H1 (cell line): ENCODE measurements at regions not wholly inside any gene's neighbourhood (a gene's known extent, or its start where the extent isn't known, plus 50 kb on each side); places are given as distances from the start of the nearest gene placed in this dataset.

Source experiments
- CTCF ChIA-PET: fragments of 300-600 bp; sonication (Branson Sonifier 250); formaldehyde crosslinking; loops from one replicate; lab custom pipeline; 2021; ENCODE audit not compliant: partially characterized antibody; lab: Charles Lee
- POLR2A ChIA-PET: fragments of 300-600 bp; sonication (Branson Sonifier 250); formaldehyde crosslinking; loops from one replicate; lab custom pipeline; 2021; ENCODE audit warnings: inconsistent platforms; ENCODE audit not compliant: partially characterized antibody; lab: Charles Lee
- DNase-seq, 2 experiments: peaks; one replicate each; pipeline versions ENCODE4 v3.0.0 to v3.0.0-alpha.2; 2010 to 2022; ENCODE audit warnings: low spot score in 2 of 2, low read depth in 1 of 2, mixed read lengths in 1 of 2
- FAIRE-seq: peaks from 2 replicates; lab custom pipeline; 2011; peaks lifted over from hg19 to GRCh38; lab: Jason Lieb, UNC
- H2AFZ ChIP-seq: 2 replicates; pipeline ENCODE4 v1.8.1; 2012; ENCODE audit warnings: low read length, inconsistent platforms
- H2AK5ac ChIP-seq: 2 replicates; pipeline ENCODE4 v1.6.1; 2013; ENCODE audit warnings: low read depth, low read length
- H2BK120ac ChIP-seq: replicated peaks from 2 replicates; pipeline ENCODE3; 2013; ENCODE audit warnings: low read depth, low read length, inconsistent platforms
- H2BK12ac ChIP-seq: 2 replicates; pipeline ENCODE4 v1.6.1; 2013; ENCODE audit warnings: low read depth, low read length
- H2BK15ac ChIP-seq: 2 replicates; pipeline ENCODE4 v1.6.1; 2013; ENCODE audit warnings: low read length
- H2BK20ac ChIP-seq: 2 replicates; pipeline ENCODE4 v1.6.1; 2013; ENCODE audit warnings: low read length
- H2BK5ac ChIP-seq: 2 replicates; pipeline ENCODE4 v1.6.1; 2013; ENCODE audit warnings: low read depth, low read length
- H3K14ac ChIP-seq: 2 replicates; pipeline ENCODE4 v1.6.1; 2013; ENCODE audit warnings: inconsistent platforms; ENCODE audit not compliant: insufficient read length
- H3K18ac ChIP-seq: 2 replicates; pipeline ENCODE4 v1.6.1; 2013; ENCODE audit warnings: low read length; ENCODE audit errors: extremely low read depth
- H3K23ac ChIP-seq: 2 replicates; pipeline ENCODE4 v1.6.1; 2013; ENCODE audit warnings: inconsistent platforms; ENCODE audit not compliant: insufficient read length
- H3K23me2 ChIP-seq: 2 replicates; pipeline ENCODE4 v1.6.1; 2013; ENCODE audit warnings: low read depth, low read length
- H3K27ac ChIP-seq: 2 replicates; pipeline ENCODE4 v1.6.1; 2011; ENCODE audit warnings: low read depth, low read length, inconsistent platforms
- H3K27me3 ChIP-seq, 4 experiments: replicated peaks in 1 of 4; 1 replicate in 1 of 4; 2 replicates in 3 of 4; pipeline versions ENCODE4 v1.6.1 to v1.8.1; 2011 to 2013; ENCODE audit warnings: low read length in 3 of 4, mild to moderate bottlenecking in 3 of 4, inconsistent platforms in 2 of 4, mixed read lengths in 2 of 4, moderate library complexity in 1 of 4; ENCODE audit not compliant: control insufficient read depth in 3 of 4, insufficient read depth in 3 of 4; ENCODE audit errors: extremely low read depth in 1 of 4
- H3K36me3 ChIP-seq, 4 experiments: 2 replicates each; pipeline versions ENCODE4 v1.6.1 to v1.8.1; 2011 to 2013; ENCODE audit warnings: mild to moderate bottlenecking in 4 of 4, low read length in 3 of 4, moderate library complexity in 2 of 4, control low read depth in 1 of 4, inconsistent platforms in 1 of 4; ENCODE audit not compliant: insufficient read depth in 4 of 4, control insufficient read depth in 2 of 4
- H3K4ac ChIP-seq: replicated peaks from 2 replicates; pipeline ENCODE3; 2013; ENCODE audit warnings: low read length, low read depth, mixed read lengths, inconsistent platforms; ENCODE audit not compliant: insufficient read length
- H3K4me1 ChIP-seq, 4 experiments: replicated peaks in 1 of 4; 1 replicate in 1 of 4; 2 replicates in 3 of 4; pipeline versions ENCODE4 v1.6.1 to v1.8.1; 2011 to 2013; ENCODE audit warnings: low read length in 3 of 4, inconsistent platforms in 2 of 4, mixed read lengths in 1 of 4; ENCODE audit not compliant: insufficient read depth in 4 of 4, control insufficient read depth in 3 of 4
- H3K4me2 ChIP-seq, 2 experiments: 2 replicates each; pipeline versions ENCODE4 v1.6.1 to v1.8.1; 2011 to 2013; ENCODE audit warnings: low read depth in 2 of 2, low read length in 2 of 2, control low read depth in 1 of 2, inconsistent platforms in 1 of 2, mild to moderate bottlenecking in 1 of 2; ENCODE audit not compliant: insufficient read depth in 1 of 2
- H3K4me3 ChIP-seq, 4 experiments: fragments of 200-600, 300-600 bp in 1 of 4; sonication (generic), shearing (Covaris generic), sonication (Bioruptor Twin) in 1 of 4; 2 replicates each; pipeline versions ENCODE4 v1.5.1 to v1.8.1; 2011 to 2016; ENCODE audit warnings: low read length in 4 of 4, low read depth in 3 of 4, control low read depth in 2 of 4, inconsistent platforms in 2 of 4, mild to moderate bottlenecking in 2 of 4, mixed read lengths in 1 of 4, moderate library complexity in 1 of 4; ENCODE audit not compliant: insufficient read depth in 2 of 4; ENCODE audit errors: extremely low read depth in 1 of 4
- H3K56ac ChIP-seq: replicated peaks from 2 replicates; pipeline ENCODE3; 2013; ENCODE audit warnings: low read depth, mild to moderate bottlenecking, mixed read lengths, low read length, inconsistent platforms; ENCODE audit not compliant: insufficient read length
- H3K79me1 ChIP-seq: 2 replicates; pipeline ENCODE4 v1.6.1; 2013; ENCODE audit warnings: low read depth, low read length, control low read depth
- H3K79me2 ChIP-seq, 2 experiments: 2 replicates each; pipeline versions ENCODE4 v1.6.1 to v1.8.1; 2012 to 2013; ENCODE audit warnings: low read length in 2 of 2, mild to moderate bottlenecking in 2 of 2, inconsistent platforms in 1 of 2; ENCODE audit not compliant: insufficient read depth in 2 of 2, control insufficient read depth in 1 of 2
- H3K9ac ChIP-seq, 4 experiments: replicated peaks in 1 of 4; 1 replicate in 1 of 4; 2 replicates in 3 of 4; pipeline versions ENCODE4 v1.6.1 to v1.8.1; 2011 to 2013; ENCODE audit warnings: low read depth in 3 of 4, low read length in 3 of 4, control low read depth in 2 of 4, mild to moderate bottlenecking in 2 of 4, moderate library complexity in 2 of 4, inconsistent platforms in 1 of 4; ENCODE audit errors: extremely low read depth in 1 of 4
- H3K9me3 ChIP-seq, 2 experiments: 2 replicates each; pipeline versions ENCODE4 v1.6.1 to v1.8.1; 2012 to 2013; ENCODE audit warnings: mild to moderate bottlenecking in 2 of 2, moderate library complexity in 2 of 2, control low read depth in 1 of 2, inconsistent platforms in 1 of 2, low read depth in 1 of 2, low read length in 1 of 2, mixed read lengths in 1 of 2; ENCODE audit not compliant: insufficient read depth in 2 of 2
- H4K20me1 ChIP-seq, 2 experiments: replicated peaks in 1 of 2; 2 replicates each; pipeline versions ENCODE3 to v1.8.1; 2011 to 2013; ENCODE audit warnings: inconsistent platforms in 2 of 2, low read length in 2 of 2, mild to moderate bottlenecking in 1 of 2; ENCODE audit not compliant: insufficient read depth in 2 of 2, control insufficient read depth in 1 of 2
- H4K5ac ChIP-seq: 2 replicates; pipeline ENCODE4 v1.6.1; 2013; ENCODE audit warnings: low read length, low read depth, mixed read lengths, inconsistent platforms; ENCODE audit not compliant: insufficient read length
- H4K8ac ChIP-seq: 2 replicates; pipeline ENCODE4 v1.8.0; 2013; ENCODE audit warnings: mild to moderate bottlenecking, moderate library complexity, low read length, inconsistent platforms; ENCODE audit not compliant: insufficient read depth; ENCODE audit errors: extremely low read depth
- H4K91ac ChIP-seq: replicated peaks from 2 replicates; pipeline ENCODE3; 2013; ENCODE audit warnings: low read length, mixed read lengths, inconsistent platforms; ENCODE audit not compliant: insufficient read length
- ATF3 ChIP-seq: IDR thresholded peaks from 2 replicates; pipeline ENCODE4 v1.6.1; 2011; ENCODE audit warnings: low read depth, mild to moderate bottlenecking, low read length; ENCODE audit not compliant: insufficient read depth
- BCL11A ChIP-seq, 2 experiments: IDR thresholded peaks; one replicate each; pipeline ENCODE4 v1.6.1; 2011; ENCODE audit warnings: low read depth in 2 of 2, low read length in 2 of 2, mild to moderate bottlenecking in 2 of 2
- CEBPB ChIP-seq: IDR thresholded peaks from 2 replicates; pipeline ENCODE4 v1.6.1; 2012; ENCODE audit warnings: low read depth, low read length
- CHD1 ChIP-seq: IDR thresholded peaks from 2 replicates; pipeline ENCODE4 v1.6.1; 2012; ENCODE audit warnings: low read depth, low read length, improper control_type of control experiment
- EZH2 ChIP-seq: fragments of 200-600 bp; sonication (generic); IDR thresholded peaks from 2 replicates; pipeline ENCODE4 v1.7.1; 2012; ENCODE audit warnings: low read depth, mild to moderate bottlenecking, moderate library complexity, low read length, inconsistent platforms; ENCODE audit not compliant: severe bottlenecking
- PHF8 ChIP-seq: fragments of 200-600 bp; sonication (generic); conservative IDR thresholded peaks from 2 replicates; pipeline ENCODE4 v1.7.1; 2012; ENCODE audit warnings: low read depth, mild to moderate bottlenecking, inconsistent platforms, low read length, moderate library complexity
- SP2 ChIP-seq: IDR thresholded peaks from 2 replicates; pipeline ENCODE4 v1.6.1; 2012; ENCODE audit warnings: mild to moderate bottlenecking, low read length, inconsistent platforms
- SP4 ChIP-seq: IDR thresholded peaks from 2 replicates; pipeline ENCODE4 v1.6.1; 2012; ENCODE audit warnings: low read length, inconsistent platforms
- TAF7 ChIP-seq: optimal IDR thresholded peaks from 2 replicates; pipeline ENCODE3; 2011; ENCODE audit warnings: low read depth, mild to moderate bottlenecking, inconsistent platforms, low read length, moderate library complexity, borderline replicate concordance
- TBP ChIP-seq: IDR thresholded peaks from 2 replicates; pipeline ENCODE4 v1.6.1; 2011; ENCODE audit warnings: low read depth, low read length, improper control_type of control experiment
- TEAD4 ChIP-seq: IDR thresholded peaks from 2 replicates; pipeline ENCODE4 v1.6.1; 2012; ENCODE audit warnings: low read depth, low read length, inconsistent platforms, mixed read lengths
- YY1 ChIP-seq: IDR thresholded peaks from 2 replicates; pipeline ENCODE4 v1.6.1; 2011; ENCODE audit warnings: low read depth, mild to moderate bottlenecking, low read length
- WGBS, 2 experiments: shearing (Covaris generic) in 1 of 2; methylation state at CpG; one replicate each; pipeline versions ENCODE4 v1.1.6 to v1.1.7; 2013 to 2015; ENCODE audit warnings: low lambda C conversion rate in 2 of 2, mixed read lengths in 2 of 2, inconsistent platforms in 1 of 2, low coverage in 1 of 2, missing lambda C conversion rate in 1 of 2; ENCODE audit not compliant: insufficient replicate concordance in 2 of 2, insufficient coverage in 1 of 2, insufficient read length in 1 of 2; ENCODE audit errors: extremely low coverage in 1 of 2, missing lambda C conversion rate in 1 of 2; 5-methylcytosine and 5-hydroxymethylcytosine counted together

- Histone ChIP-seq H2BK15ac (no peak overlapping the region), H3K4me3 (no peak overlapping the region), H4K5ac (no peak overlapping the region), H3K9me3 (no peaks in the 10 kb centered on the region), H2BK5ac (no peak overlapping the region), H3K23me2 (no peaks in the 10 kb centered on the region), H2AK5ac (no peak overlapping the region), H4K20me1 (no peaks in the 10 kb centered on the region), H3K79me2 (no peaks in the 10 kb centered on the region), H3K18ac (no peak overlapping the region), H3K4me2 (no peak overlapping the region), H2BK120ac (no peak overlapping the region), H2BK20ac (no peak overlapping the region), H3K4ac (no peak overlapping the region), H3K14ac (no peak overlapping the region), H4K91ac (no peak overlapping the region), H3K56ac (no peak overlapping the region), H4K8ac (no peak overlapping the region), H3K23ac (no peak overlapping the region), H2BK12ac (no peak overlapping the region), H3K27me3 (no peaks in the 10 kb centered on the region), H2AFZ (no peak overlapping the region), H3K79me1 (no peaks in the 10 kb centered on the region), H3K27ac (no peak overlapping the region), H3K4me1 (no peaks in the 10 kb centered on the region), H3K9ac (no peak overlapping the region), H3K36me3 (no peaks in the 10 kb centered on the region)
- ChIA-PET CTCF (interaction anchor here (0.8 kb wide), 1 partner anchor 418 kb away, joined by 3 read pairs; no protein-coding TSS in a partner anchor), POLR2A (no interaction called here)
- no peak for TF ChIP-seq CHD1
- TF ChIP-seq PHF8, result no peak
- no peak for TF ChIP-seq SP4
- TF ChIP-seq SP2, result no peak
- no peak for TF ChIP-seq TAF7
- TF ChIP-seq CEBPB, result no peak
- TF ChIP-seq YY1, result no peak
- TF ChIP-seq ATF3, result no peak
- TF ChIP-seq BCL11A (IDR thresholded peaks at IDR 0.05; ENCODE audit: low read depth in 2 of 2, low read length in 2 of 2), result no peak
- TF ChIP-seq TEAD4, result no peak
- TF ChIP-seq TBP, result no peak
- TF ChIP-seq EZH2, result no peak
- DNase-seq, result no peak
- no peak for FAIRE-seq
- 79% methylated on average over 1 of the region's 1 CpG; no CpG with 5 or more reads in 1 of the 2 experiments for WGBS, 2 experiments
Measured at GRCh38 chr4:54852054-54852453, 194.3 kb downstream of the KIT start.
